ENCODE measurements at regions not wholly inside any gene's neighbourhood (a gene's known extent, or its start where the extent isn't known, plus 50 kb on each side); places are given as distances from the start of the nearest gene placed in this dataset.
"Not testable (repeated sequence)": the region's sequence is repeated elsewhere in the genome, so short reads cannot be mapped to it uniquely, and the experiment has no call there.

DNA sequence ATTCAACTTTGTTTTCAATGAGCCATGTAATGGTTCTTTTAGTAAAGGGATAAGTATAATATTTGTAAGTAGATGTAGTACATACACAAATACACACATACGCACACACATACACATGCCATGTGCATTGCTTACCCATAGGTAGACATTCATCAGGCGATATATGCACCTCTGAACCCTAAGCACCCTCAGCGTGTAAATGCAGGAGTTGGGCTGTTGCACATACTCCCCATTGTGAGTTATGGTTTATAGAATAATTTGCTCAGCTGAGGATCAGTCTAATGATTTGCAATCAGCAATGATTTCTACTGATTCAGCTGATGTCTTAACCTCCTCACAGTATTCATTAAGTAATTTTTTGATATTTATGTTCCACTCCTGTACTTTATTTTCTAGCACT is 217.6 kb upstream of the ETAA1 start:
- H3K4me1 Mint-ChIP-seq = no peaks in the 10 kb centered on the region
- H3K9me3 Mint-ChIP-seq = peaks cover 9% of the 10 kb centered on the region
- H3K36me3 Mint-ChIP-seq (ENCODE audit: low read depth) = no peaks in the 10 kb centered on the region
- no peak overlapping the region for H3K4me3 Mint-ChIP-seq
- H3K27ac Mint-ChIP-seq = no peak overlapping the region
- H3K27me3 Mint-ChIP-seq = no peaks in the 10 kb centered on the region
- no peak for ATAC-seq (replicated peaks)

DNA sequence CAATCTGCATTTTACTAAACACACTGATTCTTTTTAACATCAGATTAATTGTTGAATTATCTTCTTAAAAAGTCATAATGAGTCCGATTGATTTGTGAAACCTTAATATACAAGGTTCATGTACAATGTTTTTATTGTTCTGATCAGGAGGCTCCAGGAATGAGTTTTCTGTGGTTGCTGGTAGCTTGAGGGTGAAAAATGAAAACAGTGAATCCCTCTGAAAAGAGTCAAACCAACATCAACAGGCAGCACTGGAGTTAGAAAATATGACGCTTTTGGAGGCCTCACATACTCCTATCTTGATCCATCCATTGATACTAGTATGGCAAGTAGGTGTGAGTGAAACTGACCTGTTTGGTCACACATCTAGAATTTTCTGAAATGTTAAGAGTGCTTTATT is 216.3 kb upstream of the ETAA1 start:
- Mint-ChIP-seq H3K27me3 (no peaks in the 10 kb centered on the region), H3K9me3 (peaks cover 9% of the 10 kb centered on the region), H3K4me1 (no peaks in the 10 kb centered on the region), H3K27ac (no peak overlapping the region), H3K4me3 (no peak overlapping the region), H3K36me3 (ENCODE audit: low read depth) (no peaks in the 10 kb centered on the region)
- no peak for ATAC-seq (replicated peaks)

DNA sequence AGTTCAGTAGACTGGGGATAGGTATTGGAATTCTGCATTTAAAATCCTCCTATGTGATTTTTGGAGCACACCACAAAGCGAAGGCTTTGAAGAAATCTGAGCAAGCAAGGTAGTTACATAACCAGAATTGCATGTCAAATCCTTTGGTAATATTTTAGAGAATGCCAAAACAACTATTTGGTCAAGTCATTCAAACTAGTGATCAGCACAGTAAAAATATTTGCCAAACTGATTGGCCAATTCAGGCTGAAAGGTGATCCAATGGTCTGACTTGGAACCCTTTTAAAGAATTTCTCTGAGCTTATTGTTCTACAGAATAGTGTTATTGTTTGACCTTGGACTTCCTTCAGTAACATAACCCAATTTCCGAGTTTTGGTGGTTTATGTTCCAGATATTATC is 214.2 kb upstream of the ETAA1 start:
- no peaks in the 10 kb centered on the region for H3K27me3 Mint-ChIP-seq
- ATAC-seq (replicated peaks) = no peak
- H3K4me3 Mint-ChIP-seq = no peak overlapping the region

DNA sequence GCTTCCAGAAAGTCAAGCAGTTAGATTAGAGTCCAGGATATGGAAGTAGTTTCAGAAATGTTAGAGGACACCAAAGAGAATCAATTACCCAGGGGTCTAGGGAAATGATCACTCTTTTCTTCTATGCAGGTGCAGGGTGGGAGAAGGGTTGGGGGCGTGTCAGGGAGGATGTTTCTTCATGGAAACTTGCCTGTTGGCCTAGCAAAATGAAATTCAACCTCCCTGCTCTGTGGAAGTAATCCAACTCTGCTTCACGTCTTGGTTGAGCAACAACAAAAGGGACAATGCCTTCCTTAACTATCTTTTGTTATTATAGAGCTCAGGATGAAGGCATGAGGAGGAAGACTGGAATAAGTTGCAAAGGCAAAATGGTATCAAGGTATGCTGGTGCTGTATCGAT is 210.8 kb upstream of the ETAA1 start:
- Mint-ChIP-seq H3K4me3 (no peak overlapping the region), H3K9me3 (peaks cover 4% of the 10 kb centered on the region), H3K27ac (no peak overlapping the region), H3K4me1 (no peaks in the 10 kb centered on the region), H3K36me3 (ENCODE audit: low read depth) (no peaks in the 10 kb centered on the region), H3K27me3 (no peaks in the 10 kb centered on the region)
- no peak for ATAC-seq (replicated peaks)

More for the DNA sequence above, 214.2 kb upstream of the ETAA1 start:
- Mint-ChIP-seq H3K36me3 (ENCODE audit: low read depth) (no peaks in the 10 kb centered on the region), H3K9me3 (peaks cover 8% of the 10 kb centered on the region), H3K27ac (no peak overlapping the region), H3K4me1 (no peaks in the 10 kb centered on the region)

DNA sequence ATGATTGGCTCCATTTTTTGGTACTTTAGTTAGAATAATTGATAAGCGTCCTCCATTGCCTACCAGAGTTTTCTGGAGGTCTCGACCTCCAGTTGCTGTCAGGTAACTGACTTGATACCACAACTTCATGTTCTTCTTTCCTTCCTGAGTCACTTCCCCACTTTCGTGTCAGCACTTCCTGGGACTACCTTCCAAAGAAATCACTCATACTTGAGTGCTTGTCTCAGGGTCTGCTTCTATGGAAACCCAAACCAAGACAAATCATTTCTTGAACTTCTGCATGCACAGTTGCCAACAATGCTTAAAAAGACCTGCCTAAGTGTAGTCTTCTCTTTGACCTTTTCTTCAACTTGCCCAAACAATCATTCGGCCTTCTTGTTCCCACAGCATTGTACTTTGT is 210.3 kb upstream of the ETAA1 start:
- ATAC-seq (replicated peaks) = no peak
- peaks cover 4% of the 10 kb centered on the region for H3K9me3 Mint-ChIP-seq
- H3K36me3 Mint-ChIP-seq (ENCODE audit: low read depth) = no peaks in the 10 kb centered on the region
- H3K4me3 Mint-ChIP-seq = no peak overlapping the region
- no peaks in the 10 kb centered on the region for H3K27me3 Mint-ChIP-seq
- H3K4me1 Mint-ChIP-seq = no peaks in the 10 kb centered on the region
- no peak overlapping the region for H3K27ac Mint-ChIP-seq

DNA sequence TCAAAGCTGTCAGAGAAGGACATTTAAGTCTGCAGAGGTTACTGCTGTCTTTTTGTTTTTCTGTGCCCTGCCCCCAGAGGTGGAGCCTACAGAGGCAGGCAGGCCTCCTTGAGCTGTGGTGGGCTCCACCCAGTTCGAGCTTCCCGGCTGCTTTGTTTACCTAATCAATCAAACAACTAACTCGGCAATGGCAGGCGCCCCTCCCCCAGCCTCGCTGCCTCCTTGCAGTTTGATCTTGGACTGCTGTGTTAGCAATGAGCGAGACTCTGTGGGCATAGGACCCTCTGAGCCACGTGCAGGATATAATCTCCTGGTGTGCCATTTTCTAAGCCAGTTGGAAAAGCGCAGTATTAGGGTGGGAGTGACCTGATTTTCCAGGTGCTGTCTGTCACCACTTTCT is 201.8 kb upstream of the ETAA1 start:
- not testable (repeated sequence) for H3K36me3 Mint-ChIP-seq (ENCODE audit: low read depth); H3K4me3 Mint-ChIP-seq; ATAC-seq (replicated peaks); H3K27ac Mint-ChIP-seq; H3K27me3 Mint-ChIP-seq; H3K4me1 Mint-ChIP-seq; H3K9me3 Mint-ChIP-seq

DNA sequence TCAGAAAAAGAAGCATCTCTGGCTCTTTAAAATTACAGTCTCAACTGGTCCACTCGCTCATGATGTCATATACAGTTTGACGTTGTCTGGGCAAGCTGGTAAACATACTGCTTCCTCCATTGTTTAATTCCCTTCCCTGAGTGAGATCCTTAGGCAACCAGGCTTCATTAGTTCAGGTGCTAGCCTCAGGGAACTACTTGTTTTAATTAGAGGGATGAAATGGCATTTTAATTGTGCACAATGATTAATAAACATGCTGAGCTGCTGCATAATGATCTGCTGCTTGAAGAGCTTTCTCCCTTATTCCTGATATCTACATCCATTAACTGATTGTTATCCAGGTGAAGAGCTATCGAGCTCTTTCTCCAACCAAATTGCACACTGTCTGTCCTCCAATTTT is 195.6 kb upstream of the ETAA1 start:
- no peaks in the 10 kb centered on the region for H3K4me1 Mint-ChIP-seq
- H3K4me3 Mint-ChIP-seq = no peak overlapping the region

DNA sequence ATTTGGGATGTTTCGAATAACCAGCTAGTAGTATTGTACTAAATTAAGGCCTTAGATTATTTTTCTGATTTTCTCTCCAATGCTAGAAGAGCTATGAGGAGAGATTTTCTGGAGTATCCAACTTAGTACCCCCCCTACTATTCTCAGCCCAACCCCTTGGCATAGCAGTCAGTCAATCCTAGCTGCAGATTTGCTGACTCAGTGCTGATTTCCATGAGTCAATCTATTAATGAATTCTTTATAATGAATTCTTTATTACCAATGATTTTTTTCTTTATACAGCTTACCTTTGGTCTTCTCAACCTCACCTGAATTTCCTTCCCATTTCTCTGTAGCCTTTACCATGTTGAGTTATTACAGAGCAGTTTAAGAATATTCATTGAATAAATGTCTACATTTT is 192.8 kb upstream of the ETAA1 start:
- Mint-ChIP-seq H3K9me3 (no peaks in the 10 kb centered on the region), H3K36me3 (ENCODE audit: low read depth) (no peaks in the 10 kb centered on the region), H3K4me1 (no peaks in the 10 kb centered on the region), H3K27me3 (no peaks in the 10 kb centered on the region), H3K27ac (no peak overlapping the region), H3K4me3 (no peak overlapping the region)
- ATAC-seq (replicated peaks) = no peak

More for the DNA sequence above, 195.6 kb upstream of the ETAA1 start:
- Mint-ChIP-seq H3K36me3 (ENCODE audit: low read depth) (no peaks in the 10 kb centered on the region), H3K9me3 (no peaks in the 10 kb centered on the region), H3K27me3 (no peaks in the 10 kb centered on the region), H3K27ac (no peak overlapping the region)
- no peak for ATAC-seq (replicated peaks)

DNA sequence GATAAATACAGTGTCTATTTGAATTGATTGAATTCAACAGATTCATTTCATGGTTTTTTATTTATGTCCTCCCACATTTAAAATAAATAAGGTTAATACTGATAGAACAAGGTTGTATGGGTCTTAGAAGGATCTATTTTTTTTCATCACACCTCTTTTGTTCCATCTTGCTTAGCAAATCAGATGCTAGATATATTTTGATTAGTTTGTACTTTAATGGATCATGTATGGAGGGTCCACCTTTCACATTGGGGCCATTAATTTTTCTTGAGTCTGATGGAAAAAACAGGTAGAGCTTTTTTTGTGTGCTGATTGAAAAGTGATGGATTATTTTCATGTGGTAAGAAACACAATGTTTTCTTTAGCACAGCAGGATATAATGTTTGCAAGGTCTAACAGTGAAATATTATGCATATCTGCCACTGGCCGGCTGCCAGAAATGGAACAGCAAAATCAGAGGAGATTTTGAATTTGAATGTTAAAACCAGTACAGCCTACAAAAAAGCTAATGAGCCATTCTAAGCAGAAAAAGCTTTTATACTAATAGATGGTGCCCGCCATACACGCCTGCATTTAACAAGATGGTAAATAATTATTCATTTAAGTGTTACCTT is 188.1 kb upstream of the ETAA1 start:
- Mint-ChIP-seq H3K36me3 (ENCODE audit: low read depth) (no peaks in the 10 kb centered on the region), H3K4me1 (no peaks in the 10 kb centered on the region), H3K27me3 (peaks cover 4% of the 10 kb centered on the region), H3K9me3 (no peaks in the 10 kb centered on the region), H3K27ac (no peak overlapping the region), H3K4me3 (no peak overlapping the region)
- no peak for ATAC-seq (replicated peaks)

DNA sequence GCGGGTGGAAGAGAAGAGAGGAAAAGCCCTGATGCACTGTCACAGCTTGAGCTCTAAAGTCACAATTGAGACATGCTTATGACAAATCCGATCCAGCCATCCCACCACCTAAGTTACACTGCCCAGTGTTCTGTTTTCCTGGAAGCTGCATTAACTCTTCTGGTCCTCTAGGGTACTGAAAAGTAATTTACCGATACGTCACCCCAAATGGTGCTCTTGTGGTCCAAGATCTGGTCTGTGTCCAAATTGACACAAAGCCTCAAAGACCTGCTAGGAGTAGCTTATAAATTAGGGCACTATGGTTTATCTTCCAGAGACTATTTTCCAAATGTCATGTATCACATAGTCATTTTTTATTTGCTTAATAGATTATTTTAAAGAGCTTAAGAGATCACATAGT is 186.7 kb upstream of the ETAA1 start:
- H3K9me3 Mint-ChIP-seq = no peaks in the 10 kb centered on the region
- no peaks in the 10 kb centered on the region for H3K4me1 Mint-ChIP-seq
- no peak for ATAC-seq (replicated peaks)
- H3K27me3 Mint-ChIP-seq = peaks cover 14% of the 10 kb centered on the region
- no peak overlapping the region for H3K27ac Mint-ChIP-seq
- no peaks in the 10 kb centered on the region for H3K36me3 Mint-ChIP-seq (ENCODE audit: low read depth)
- no peak overlapping the region for H3K4me3 Mint-ChIP-seq

DNA sequence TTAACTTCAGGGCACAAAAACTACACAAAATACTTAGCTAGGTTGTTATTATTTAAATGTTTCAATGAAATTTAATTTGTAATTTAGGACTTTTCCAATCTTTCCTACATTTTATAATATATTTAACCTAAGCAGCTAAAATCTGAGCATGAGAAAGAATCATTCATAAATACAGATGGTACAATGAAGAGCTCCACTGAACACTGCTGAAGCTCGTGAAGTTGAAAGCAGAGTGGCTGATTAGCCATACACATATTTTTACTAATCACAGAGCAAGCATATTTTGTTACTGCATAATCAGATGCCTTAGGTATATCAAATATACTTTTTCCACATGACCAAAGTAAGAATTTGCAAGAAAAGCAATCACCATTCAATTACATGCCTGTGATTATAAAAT is 184.9 kb upstream of the ETAA1 start:
- H3K36me3 Mint-ChIP-seq (ENCODE audit: low read depth) = no peaks in the 10 kb centered on the region
- H3K4me3 Mint-ChIP-seq = no peak overlapping the region
- no peaks in the 10 kb centered on the region for H3K9me3 Mint-ChIP-seq
- no peak for ATAC-seq (replicated peaks)
- H3K27ac Mint-ChIP-seq = no peak overlapping the region
- H3K27me3 Mint-ChIP-seq = peaks cover 14% of the 10 kb centered on the region
- H3K4me1 Mint-ChIP-seq = no peaks in the 10 kb centered on the region

DNA sequence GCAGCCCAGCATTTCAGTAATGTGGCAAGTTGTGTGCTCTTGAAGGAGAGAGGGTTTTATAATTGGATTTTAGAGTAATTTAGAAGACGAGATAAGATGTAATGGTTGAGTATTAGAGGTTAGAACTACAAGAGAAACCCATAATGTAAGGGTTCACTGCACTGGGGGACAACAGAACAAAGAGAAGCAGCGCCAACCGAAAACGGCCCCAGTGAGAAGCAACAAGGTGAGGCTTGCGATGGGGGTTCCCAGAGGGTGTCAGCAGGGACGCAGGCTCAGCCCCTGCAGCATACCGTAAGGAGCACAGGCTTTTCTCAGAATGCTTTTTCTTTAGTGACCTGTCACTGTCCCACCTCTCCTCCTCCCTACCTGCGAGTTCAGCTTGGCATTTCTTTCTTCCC is 183.9 kb upstream of the ETAA1 start:
- Mint-ChIP-seq H3K36me3 (ENCODE audit: low read depth) (no peaks in the 10 kb centered on the region), H3K4me1 (no peaks in the 10 kb centered on the region), H3K27me3 (peaks cover 14% of the 10 kb centered on the region), H3K27ac (no peak overlapping the region), H3K4me3 (no peak overlapping the region), H3K9me3 (no peaks in the 10 kb centered on the region)
- ATAC-seq (replicated peaks) = no peak

DNA sequence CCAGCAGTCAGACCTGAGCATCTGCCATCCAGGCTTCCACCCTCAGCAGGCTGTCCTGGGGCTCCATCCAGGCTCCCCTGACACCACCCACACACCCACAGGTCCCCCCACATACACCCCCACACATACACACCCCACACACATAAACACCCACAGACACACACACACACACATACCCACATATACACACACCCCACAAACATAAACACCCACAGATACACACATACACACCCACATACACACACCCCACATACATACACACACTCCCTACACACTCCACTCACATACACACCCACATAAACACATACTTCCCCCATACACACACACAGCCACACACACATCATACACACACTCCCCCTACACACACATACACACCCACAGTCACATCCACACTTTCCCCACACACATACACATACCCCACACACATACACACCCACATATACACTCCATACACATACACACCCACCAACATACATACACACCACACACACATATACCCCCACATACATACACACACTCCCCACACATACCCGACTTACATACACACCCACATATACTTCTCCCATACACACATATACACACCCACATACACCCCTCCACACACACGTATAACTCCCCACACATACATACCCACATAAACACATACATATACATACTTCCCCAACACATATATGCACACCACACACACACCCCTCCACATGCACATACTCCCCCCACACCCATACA is 183.3 kb upstream of the ETAA1 start:
- Mint-ChIP-seq H3K27me3 (peaks cover 14% of the 10 kb centered on the region), H3K9me3 (no peaks in the 10 kb centered on the region), H3K4me3 (no peak overlapping the region), H3K36me3 (ENCODE audit: low read depth) (no peaks in the 10 kb centered on the region), H3K27ac (no peak overlapping the region), H3K4me1 (no peaks in the 10 kb centered on the region)
- ATAC-seq (replicated peaks) = no peak

DNA sequence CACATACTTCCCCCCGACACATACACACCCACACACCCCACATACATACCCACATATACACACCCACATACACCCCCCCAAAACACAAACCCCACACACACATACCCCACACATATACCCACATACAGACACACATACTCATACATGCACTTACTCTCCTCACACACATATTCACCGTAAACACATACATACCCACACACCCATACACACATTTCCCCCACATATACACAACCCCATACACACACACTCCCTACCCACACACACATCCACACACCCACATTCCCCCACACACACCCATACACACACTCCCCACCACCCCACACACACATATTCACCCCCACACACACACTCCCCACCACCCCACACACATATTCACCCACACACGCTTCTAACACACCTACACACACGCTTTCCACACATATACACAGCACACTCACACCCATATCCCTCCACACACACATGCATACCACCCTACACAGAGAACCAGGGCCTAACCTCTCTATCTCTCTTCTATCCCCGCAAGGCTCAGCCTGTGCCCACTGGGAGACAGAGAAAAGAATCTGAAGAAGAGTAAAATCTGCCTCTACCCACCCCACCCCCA is 182.4 kb upstream of the ETAA1 start:
- Mint-ChIP-seq H3K4me1 (no peaks in the 10 kb centered on the region), H3K4me3 (no peak overlapping the region), H3K36me3 (ENCODE audit: low read depth) (no peaks in the 10 kb centered on the region), H3K9me3 (no peaks in the 10 kb centered on the region), H3K27ac (no peak overlapping the region), H3K27me3 (peaks cover 14% of the 10 kb centered on the region)
- ATAC-seq (replicated peaks) = no peak

DNA sequence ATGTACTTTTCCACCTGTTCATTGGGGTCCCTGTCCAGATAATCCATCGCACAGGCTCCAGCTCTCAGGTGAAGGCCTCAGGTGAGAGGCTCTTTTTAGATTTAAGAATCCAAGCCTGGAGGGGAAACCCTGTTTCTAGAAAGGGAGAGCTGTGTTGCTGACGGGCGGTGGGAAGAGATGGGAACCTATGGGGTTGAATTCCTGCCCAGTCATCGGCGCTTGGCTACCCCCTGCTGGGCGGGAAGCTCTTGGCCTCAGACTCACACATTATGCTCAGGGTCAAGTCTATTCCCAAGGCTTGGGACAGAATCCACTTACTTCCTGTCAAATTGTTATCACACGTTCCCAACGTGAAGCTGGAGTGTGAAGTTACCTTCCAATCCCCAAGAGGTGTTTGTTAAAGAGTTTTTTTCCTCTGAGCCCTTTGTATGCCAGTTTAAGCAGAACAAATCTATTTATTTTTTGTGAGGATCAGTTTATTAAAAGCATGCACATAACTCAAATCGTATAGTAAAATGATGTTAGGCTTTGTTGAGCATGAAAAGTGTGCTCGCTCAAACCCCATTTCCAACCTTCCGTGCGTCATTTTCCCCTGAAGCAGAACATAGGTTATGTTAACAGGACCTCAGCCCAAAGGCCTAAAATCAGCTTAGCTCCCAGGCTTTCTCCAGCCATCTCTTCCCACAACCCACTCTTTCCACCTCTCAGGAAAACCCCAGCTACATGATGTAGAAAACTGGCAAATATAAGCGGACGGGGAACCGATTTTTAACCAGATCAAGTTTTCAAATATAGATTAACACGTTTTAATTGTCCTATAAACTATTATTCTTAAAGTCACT is 181.7 kb upstream of the ETAA1 start:
- no peak for ATAC-seq (replicated peaks)
- Mint-ChIP-seq H3K27ac (no peak overlapping the region), H3K4me3 (no peak overlapping the region)

More for the DNA sequence above, 181.7 kb upstream of the ETAA1 start:
- H3K4me1 Mint-ChIP-seq = no peaks in the 10 kb centered on the region
- no peaks in the 10 kb centered on the region for H3K36me3 Mint-ChIP-seq (ENCODE audit: low read depth)
- no peaks in the 10 kb centered on the region for H3K9me3 Mint-ChIP-seq
- H3K27me3 Mint-ChIP-seq = peaks cover 14% of the 10 kb centered on the region
